ENCODE measurements at regions not wholly inside any gene's neighbourhood (a gene's known extent, or its start where the extent isn't known, plus 50 kb on each side); places are given as distances from the start of the nearest gene placed in this dataset.

GRCh38 chr2:45301307-45302277, 292.3 kb upstream of the SIX2 start:
- no peak for DNase-seq (ENCODE audit: low spot score)

- DNase-seq (ENCODE audit: low spot score), result no peak
These were observed 290.9 kb upstream of the SIX2 start for GRCh38 chr2:45300026-45300750.

- no peak for DNase-seq (ENCODE audit: low spot score)
These were observed 290.1 kb upstream of the SIX2 start for GRCh38 chr2:45299361-45299760.

GRCh38 chr2:45293182-45293581, 283.9 kb upstream of the SIX2 start:
- DNase-seq (ENCODE audit: low spot score), result no peak

DNA sequence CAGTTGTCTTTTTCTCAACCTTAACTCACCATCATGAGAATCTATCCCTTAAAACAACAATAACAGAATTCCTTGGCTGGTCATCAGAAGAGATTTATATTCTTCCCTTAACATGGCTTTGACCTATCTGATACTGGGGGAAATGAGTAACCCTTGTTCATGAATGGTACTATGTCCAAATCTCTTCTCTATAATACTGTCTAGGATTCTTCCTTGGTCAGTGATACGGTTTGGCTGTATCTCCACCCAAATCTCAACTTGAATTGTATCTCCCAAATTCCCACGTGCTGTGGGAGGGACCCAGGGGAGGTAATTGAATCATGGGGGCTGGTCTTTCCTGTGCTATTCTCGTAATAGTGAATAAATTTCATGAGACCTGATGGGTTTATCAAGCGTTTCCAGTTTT, 282.0 kb upstream of the SIX2 start:
- no peak for DNase-seq (ENCODE audit: low spot score)

GRCh38 chr2:45289997-45290709, 280.9 kb upstream of the SIX2 start:
- no peak for DNase-seq (ENCODE audit: low spot score)

- no peak for DNase-seq (ENCODE audit: low spot score)
These were observed 279.5 kb upstream of the SIX2 start for GRCh38 chr2:45288532-45289417.

DNA sequence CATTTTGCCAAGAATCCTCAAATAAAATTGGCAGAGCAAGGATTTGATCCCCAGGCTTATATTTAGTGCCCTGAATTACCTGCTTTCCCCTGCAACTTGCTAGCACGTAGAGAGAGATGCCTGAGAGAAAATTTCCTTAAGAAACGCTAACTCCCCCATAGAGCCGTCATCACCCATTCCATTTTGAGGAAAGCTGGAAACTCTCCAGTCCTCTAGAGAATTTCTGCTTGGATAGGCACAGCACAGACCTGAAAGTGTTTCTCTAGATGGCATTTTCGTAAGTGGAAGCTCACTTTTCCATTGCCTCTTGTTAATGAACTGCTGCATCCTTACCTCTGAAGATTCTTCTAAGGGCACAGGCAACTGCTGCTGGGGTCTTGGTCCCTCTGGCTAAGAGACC, 277.8 kb upstream of the SIX2 start:
- no peak for DNase-seq (ENCODE audit: low spot score)

GRCh38 chr2:45285771-45286390, 276.6 kb upstream of the SIX2 start:
- DNase-seq (ENCODE audit: low spot score), result no peak

GRCh38 chr2:45285311-45285710, 276.1 kb upstream of the SIX2 start:
- DNase-seq (ENCODE audit: low spot score), result no peak

DNA sequence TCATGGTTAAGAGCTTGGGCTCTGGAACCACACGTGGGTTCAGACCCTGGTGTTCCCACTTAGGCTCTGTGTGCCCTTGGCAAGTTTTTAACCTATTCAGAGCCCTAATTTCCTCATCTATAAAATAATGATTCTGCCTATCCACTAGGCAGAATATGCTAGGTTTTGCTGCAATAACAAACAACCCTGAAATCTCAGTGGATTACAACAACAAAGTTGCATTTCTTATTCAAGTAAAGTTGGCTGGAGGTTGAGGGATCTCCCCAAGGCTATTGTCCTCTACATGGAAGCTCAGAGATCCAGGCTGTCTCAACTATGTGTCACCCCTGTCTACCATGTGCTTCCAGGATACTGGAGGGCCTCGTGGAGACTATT, 275.4 kb upstream of the SIX2 start:
- no peak for DNase-seq (ENCODE audit: low spot score)

DNA sequence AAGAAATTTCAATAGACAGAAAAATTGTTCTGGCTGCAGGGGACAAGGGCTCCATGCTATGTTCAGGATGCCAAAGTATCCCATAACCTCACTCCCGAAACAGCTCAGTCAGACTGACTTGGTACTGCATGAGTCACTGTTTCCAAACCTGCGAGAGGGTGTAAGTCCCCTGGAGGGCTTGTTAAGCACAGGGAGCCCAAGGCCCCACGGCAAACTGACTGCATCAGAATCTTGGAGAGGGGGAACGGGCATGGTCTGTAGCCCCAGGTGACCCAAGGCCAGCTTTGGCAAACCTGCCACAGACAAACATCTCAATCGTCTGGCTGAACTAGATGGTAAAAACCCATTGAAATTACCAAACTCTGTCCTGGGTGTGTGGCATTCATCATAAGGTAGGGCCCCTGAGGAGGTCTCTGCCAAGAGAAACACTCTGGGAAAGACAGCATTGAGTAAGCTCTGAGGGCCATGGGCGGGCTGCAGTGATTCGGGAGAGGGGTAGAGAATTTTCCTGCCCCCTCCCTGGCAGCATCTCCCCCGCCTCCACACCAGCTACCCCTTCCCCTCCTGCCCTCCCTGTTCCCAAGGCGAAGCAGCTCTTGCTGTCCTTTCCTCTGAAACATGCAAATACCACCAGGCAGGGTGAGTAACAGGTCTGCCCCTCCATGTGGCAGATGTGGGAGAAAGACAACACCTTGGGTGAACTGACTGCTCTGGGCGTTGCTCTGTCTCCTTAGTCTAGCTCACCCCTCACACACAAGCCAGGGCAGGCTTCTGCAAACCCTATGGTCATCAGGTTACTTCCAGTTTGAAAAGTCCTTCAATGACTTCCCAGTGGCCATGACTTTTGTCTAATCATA, 274.7 kb upstream of the SIX2 start:
- DNase-seq (ENCODE audit: low spot score), result no peak

GRCh38 chr2:45282646-45283045, 273.4 kb upstream of the SIX2 start:
- no peak for DNase-seq (ENCODE audit: low spot score)

DNA sequence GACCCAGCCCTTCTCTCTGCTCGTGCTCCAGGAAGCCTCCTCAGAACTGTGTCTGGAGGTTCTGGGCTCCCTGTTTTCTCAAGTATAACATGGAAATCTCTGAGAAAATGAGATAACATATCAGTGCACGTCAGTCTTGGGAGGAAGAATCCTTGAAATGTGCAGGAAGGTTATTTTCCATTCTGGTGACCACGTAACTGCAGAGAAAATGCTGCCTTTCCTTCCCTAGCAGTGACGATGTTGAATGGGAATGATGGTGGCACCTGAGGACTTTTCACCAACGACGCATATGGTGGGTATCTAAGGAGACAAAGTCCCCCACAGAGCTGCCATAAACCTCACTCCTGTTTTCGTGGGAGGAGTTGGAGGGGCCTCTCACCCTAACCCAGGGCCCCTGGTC, 272.1 kb upstream of the SIX2 start:
- DNase-seq (ENCODE audit: low spot score), result no peak

DNA sequence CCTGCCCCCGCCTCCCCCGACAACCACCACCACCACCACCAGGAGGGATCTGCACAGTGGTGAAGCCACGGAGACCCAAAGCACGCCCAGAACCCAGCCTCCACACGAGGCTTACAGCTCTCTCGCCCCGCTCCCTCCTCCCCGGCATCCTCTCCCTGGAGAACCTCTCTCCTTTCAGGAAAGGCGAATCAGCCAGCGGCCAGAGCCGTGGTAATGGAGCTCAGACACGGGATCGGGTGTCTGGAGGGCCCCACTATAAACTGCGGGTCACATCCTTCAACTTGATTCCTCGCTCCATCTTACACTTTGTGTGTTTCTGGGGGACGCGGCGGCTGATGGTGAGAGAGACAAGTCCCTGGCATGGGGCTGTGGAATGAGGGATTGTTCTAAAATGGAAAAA, 271.5 kb upstream of the SIX2 start:
- no peak for DNase-seq (ENCODE audit: low spot score)

DNA sequence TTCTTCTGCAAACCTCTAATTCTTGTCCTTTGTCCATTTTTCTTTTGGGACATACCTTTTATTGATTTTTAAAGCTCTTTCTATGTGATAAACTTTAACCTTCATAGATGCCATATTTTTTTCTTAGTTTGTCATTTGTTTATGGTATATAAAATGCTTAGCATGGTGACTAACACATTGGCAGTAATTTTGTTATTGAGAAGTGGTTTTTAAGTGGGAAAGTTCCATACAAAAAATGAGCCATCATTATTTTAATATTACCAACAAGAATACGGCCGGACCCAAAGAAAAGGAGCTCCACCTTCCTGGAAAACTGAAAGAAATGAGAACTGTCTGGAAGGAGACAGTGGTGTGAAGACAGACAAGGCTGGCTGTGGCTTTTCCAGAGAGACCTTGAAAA, 270.1 kb upstream of the SIX2 start:
- DNase-seq (ENCODE audit: low spot score), result no peak

- no peak for DNase-seq (ENCODE audit: low spot score)
These were observed 269.3 kb upstream of the SIX2 start for GRCh38 chr2:45278365-45279078.

- DNase-seq (ENCODE audit: low spot score), result no peak
These were observed 267.7 kb upstream of the SIX2 start for GRCh38 chr2:45276914-45277313.

GRCh38 chr2:45275806-45276205, 266.6 kb upstream of the SIX2 start:
- DNase-seq (ENCODE audit: low spot score), result no peak

Data from ecto neural progenitor cell (in vitro differentiated cells).